Lower lobe of right lung (tissue), 2 donors: ENCODE measurements at regions not wholly inside any gene's neighbourhood (a gene's known extent, or its start where the extent isn't known, plus 50 kb on each side); places are given as distances from the start of the nearest gene placed in this dataset.

Experiments used
- ATAC-seq, 2 donors: fragments of 200-7000 bp; cut with Tn5 transposase; one replicate each; pipeline ENCODE4 v1.9.1; 2020 to 2022; ENCODE audit warnings: mild to moderate bottlenecking in 2 of 2, moderate library complexity in 2 of 2
- DNase-seq: peaks from one replicate; pipeline ENCODE4 v3.0.0-alpha.2; 2020
- H3K27ac ChIP-seq: fragments of 200-600 bp; one replicate; pipeline ENCODE4 v1.8.0; 2022
- H3K27me3 ChIP-seq: fragments of 200-600 bp; one replicate; pipeline ENCODE4 v1.8.0; 2022; ENCODE audit warnings: low read depth
- H3K36me3 ChIP-seq: fragments of 200-600 bp; one replicate; pipeline ENCODE4 v1.8.0; 2022; ENCODE audit warnings: mild to moderate bottlenecking
- H3K4me1 ChIP-seq: fragments of 200-600 bp; one replicate; pipeline ENCODE4 v1.8.0; 2022
- H3K4me3 ChIP-seq: fragments of 200-600 bp; one replicate; pipeline ENCODE4 v1.8.0; 2022; ENCODE audit warnings: mild to moderate bottlenecking
- H3K9me3 ChIP-seq: fragments of 200-600 bp; one replicate; pipeline ENCODE4 v1.8.0; 2022
- intact Hi-C: fragments of 100-400 bp; cut with DNase I; formaldehyde crosslinking; loops from one replicate; pipeline ENCODE4 v1.11.0; 2022
- TF ChIP-seq, protein P1 (sequence below): fragments of 200-600 bp; IDR thresholded peaks from one replicate; pipeline ENCODE4 v1.8.0; 2022; ENCODE audit warnings: antibody characterized with exemption, mild to moderate bottlenecking
- donor health status: DM: no; HTN: yes; CAD: no; lungs with severe emphysema.

DNA sequence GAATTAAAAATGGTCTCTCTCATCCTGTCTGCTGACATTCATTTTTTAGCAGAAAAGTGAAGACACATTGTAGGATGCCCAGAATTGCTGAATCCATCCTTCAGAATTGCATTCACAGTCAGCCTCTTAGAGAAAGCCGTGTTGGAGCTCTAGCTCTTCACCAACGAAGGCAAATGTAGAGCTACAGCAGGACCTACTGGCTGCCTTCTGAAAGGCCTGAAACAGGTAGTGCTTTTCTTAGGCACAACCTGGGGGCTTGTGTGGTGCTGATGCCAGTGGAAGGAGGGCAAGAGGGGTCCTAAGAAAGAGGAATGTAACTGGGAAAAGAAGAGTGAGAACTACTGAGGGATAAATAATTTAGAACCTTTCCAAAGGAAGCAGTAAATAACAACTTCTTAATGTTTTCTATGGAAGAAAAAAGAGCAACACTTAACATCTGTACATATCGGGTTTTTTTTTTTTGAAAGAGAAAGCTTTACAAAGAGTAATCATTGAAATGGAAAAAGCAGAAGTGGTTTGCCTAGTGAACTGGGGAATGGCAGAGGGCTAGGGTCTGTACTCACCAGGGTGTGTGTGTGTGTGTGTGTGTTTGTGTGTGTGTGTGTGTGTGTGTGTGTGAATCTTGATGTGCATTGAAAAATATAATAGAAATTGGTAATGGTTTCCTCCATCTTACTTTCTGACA lies 297.8 kb downstream of the SATB1 start:
- H3K27ac ChIP-seq, result no peak overlapping the region
- no peak for ATAC-seq
- H3K9me3 ChIP-seq, result no peaks in the 10 kb centered on the region
- no peak for DNase-seq
- TF ChIP-seq, protein P1, sequence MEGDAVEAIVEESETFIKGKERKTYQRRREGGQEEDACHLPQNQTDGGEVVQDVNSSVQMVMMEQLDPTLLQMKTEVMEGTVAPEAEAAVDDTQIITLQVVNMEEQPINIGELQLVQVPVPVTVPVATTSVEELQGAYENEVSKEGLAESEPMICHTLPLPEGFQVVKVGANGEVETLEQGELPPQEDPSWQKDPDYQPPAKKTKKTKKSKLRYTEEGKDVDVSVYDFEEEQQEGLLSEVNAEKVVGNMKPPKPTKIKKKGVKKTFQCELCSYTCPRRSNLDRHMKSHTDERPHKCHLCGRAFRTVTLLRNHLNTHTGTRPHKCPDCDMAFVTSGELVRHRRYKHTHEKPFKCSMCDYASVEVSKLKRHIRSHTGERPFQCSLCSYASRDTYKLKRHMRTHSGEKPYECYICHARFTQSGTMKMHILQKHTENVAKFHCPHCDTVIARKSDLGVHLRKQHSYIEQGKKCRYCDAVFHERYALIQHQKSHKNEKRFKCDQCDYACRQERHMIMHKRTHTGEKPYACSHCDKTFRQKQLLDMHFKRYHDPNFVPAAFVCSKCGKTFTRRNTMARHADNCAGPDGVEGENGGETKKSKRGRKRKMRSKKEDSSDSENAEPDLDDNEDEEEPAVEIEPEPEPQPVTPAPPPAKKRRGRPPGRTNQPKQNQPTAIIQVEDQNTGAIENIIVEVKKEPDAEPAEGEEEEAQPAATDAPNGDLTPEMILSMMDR, result no peak
- intact Hi-C loops, result no loop called here
- H3K4me3 ChIP-seq, result no peak overlapping the region
- H3K4me1 ChIP-seq, result no peaks in the 10 kb centered on the region
- no peaks in the 10 kb centered on the region for H3K27me3 ChIP-seq
- H3K36me3 ChIP-seq, result no peaks in the 10 kb centered on the region

GRCh38 chr3:18126772-18127171 lies 298.4 kb downstream of the SATB1 start:
- TF ChIP-seq, protein P1, result no peak
- DNase-seq, result no peak
- H3K27ac ChIP-seq, result no peak overlapping the region

GRCh38 chr3:18124501-18124900 lies 300.6 kb downstream of the SATB1 start:
- ATAC-seq (no peak), DNase-seq (no peak)
- Histone ChIP-seq H3K27ac (no peak overlapping the region), H3K9me3 (no peaks in the 10 kb centered on the region), H3K27me3 (no peaks in the 10 kb centered on the region), H3K36me3 (no peaks in the 10 kb centered on the region), H3K4me3 (no peak overlapping the region), H3K4me1 (no peaks in the 10 kb centered on the region)
- intact Hi-C loops, result no loop called here
- TF ChIP-seq, protein P1, result no peak

More at GRCh38 chr3:18126772-18127171, 298.4 kb downstream of the SATB1 start:
- Histone ChIP-seq H3K9me3 (no peaks in the 10 kb centered on the region), H3K4me1 (no peaks in the 10 kb centered on the region), H3K4me3 (no peak overlapping the region), H3K27me3 (no peaks in the 10 kb centered on the region), H3K36me3 (no peaks in the 10 kb centered on the region)
- intact Hi-C loops, result no loop called here
- ATAC-seq, result no peak

GRCh38 chr3:18122264-18122663 lies 302.9 kb downstream of the SATB1 start:
- H3K4me1 ChIP-seq, result no peaks in the 10 kb centered on the region
- no peaks in the 10 kb centered on the region for H3K9me3 ChIP-seq
- no peak overlapping the region for H3K4me3 ChIP-seq
- H3K27me3 ChIP-seq, result no peaks in the 10 kb centered on the region
- TF ChIP-seq, protein P1, result no peak
- intact Hi-C loops, result no loop called here
- DNase-seq, result no peak
- ATAC-seq, result no peak
- no peaks in the 10 kb centered on the region for H3K36me3 ChIP-seq
- no peak overlapping the region for H3K27ac ChIP-seq

DNA sequence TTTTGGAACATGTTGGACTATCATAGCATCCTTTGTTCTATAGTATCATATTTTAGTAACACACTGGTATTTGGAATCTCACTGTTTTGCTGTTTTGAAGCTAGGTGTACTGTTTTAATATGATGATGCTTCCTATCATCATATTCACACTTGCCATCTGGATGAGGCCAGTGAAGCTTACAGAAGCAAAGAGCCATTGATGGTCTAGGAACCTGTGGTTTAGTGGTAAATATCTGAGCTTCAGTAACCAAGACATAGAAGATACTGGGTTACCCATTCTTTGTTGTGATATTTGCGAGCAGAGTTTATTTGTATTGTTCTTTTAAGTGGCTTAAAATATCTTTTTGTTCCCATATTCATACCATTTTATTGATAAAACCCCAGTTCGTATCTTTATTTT lies 304.1 kb downstream of the SATB1 start:
- DNase-seq, result no peak
- TF ChIP-seq, protein P1, result no peak
- Histone ChIP-seq H3K9me3 (no peaks in the 10 kb centered on the region), H3K4me3 (no peak overlapping the region), H3K4me1 (no peaks in the 10 kb centered on the region), H3K27me3 (no peaks in the 10 kb centered on the region), H3K36me3 (no peaks in the 10 kb centered on the region), H3K27ac (no peak overlapping the region)
- intact Hi-C loops, result no loop called here
- no peak for ATAC-seq
